NCI-H2171 (cell line): ENCODE measurements at regions not wholly inside any gene's neighbourhood (a gene's known extent, or its start where the extent isn't known, plus 50 kb on each side); places are given as distances from the start of the nearest gene placed in this dataset.
"Not testable (repeated sequence)": the region's sequence is repeated elsewhere in the genome, so short reads cannot be mapped to it uniquely, and the experiment has no call there.

ENCODE experiments used
- DNase-seq: peaks from one replicate; lab custom pipeline; 2025; lab: John Stamatoyannopoulos, UW

DNA sequence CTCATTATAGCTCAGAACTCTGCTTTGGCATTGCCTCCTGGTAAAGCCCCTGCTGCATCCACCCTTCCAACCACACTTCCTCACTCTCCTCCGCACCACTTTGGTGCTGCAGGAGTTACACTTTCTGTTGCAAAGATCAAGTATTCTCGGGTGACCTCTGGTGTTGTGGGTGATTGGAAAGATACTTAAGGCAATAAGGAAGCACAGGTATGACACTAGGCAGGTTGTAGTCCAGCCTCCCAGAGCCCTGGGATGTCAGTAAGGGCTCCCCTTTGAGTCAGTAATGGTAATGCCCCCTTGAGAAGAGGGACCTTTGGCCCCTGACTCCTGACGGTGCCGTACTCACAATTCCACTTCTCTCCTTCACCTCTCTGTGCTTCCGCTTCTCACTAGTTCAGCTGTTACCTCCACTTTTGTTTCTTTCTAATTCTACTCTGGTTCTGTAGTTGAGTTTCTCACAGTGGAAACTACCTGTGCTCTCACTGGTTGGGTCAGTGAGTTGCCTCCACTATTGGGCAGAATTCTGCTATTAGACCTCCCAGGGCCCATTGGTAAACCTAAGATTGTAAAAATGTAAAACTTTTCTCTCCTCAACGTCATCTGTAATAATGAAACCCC, 350.0 kb downstream of the GOLGA6L6 start:
- not testable (repeated sequence) for DNase-seq

GRCh38 chr15:20188611-20189010, 353.0 kb downstream of the GOLGA6L6 start:
- DNase-seq: not testable (repeated sequence)

DNA sequence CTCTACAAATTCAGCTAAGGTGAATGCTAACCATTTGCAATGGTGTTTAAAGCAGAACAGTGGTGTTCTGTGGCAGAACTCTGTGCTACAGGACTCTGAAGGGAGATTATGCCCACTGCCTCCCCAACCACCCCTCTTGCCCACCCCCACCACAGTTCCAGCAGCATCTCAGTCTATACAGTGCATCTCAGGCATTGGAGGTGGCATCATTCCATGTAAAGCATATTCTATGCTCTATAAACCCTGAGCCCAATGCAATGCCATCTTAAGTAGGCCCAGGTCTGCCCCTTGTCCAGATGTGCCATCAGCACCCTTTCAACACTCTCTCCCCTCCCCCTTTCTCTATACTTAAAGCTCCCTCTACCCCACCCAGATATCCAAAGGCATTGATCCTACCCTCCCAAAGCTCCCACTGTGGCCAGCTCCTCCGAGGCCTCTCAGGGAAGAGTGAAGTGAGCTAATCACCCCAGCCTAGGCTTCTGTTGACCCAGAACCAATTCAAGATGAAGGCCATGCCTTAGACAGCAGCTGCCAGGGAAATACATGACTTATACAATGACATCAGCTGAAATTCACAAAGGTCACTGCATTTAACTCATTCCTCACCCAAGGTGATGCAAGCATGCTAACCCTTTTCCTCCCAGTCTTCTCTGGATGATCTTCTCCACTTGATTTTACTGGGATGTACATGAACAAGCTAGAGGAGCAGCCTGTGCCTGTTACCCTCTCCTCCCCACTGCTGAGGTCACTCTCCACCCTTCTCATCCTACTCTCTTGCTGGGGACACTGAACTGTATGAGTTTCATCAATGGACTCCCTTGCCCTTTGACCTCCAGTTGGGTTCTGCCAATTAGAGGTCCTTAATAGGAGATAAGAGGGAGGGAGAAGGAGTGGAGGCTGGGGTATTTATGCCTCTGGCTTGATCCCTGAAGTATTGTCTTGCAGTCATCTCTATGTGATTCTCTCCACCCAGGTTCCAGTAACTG, 353.9 kb downstream of the GOLGA6L6 start:
- not testable (repeated sequence) for DNase-seq

DNA sequence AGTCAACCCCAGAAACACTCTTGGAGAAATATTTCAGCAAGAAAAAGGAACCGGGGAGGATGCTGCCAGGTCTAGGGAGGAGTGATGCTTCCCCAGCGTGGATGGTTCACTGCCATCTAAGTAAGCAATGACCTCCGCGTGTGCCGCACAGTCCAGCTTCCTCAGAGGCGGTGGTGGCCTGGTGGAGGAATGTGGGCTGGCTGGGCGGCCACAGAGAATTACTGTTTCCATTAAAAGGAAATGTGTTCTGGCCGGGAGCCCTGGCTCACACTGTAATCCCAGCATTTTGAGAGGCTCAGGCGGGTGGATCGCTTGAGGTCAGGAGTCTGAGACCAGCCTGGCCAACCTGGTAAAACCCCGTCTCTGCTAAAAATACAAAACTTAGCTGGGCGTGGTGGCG, 356.7 kb downstream of the GOLGA6L6 start:
- not testable (repeated sequence) for DNase-seq

DNA sequence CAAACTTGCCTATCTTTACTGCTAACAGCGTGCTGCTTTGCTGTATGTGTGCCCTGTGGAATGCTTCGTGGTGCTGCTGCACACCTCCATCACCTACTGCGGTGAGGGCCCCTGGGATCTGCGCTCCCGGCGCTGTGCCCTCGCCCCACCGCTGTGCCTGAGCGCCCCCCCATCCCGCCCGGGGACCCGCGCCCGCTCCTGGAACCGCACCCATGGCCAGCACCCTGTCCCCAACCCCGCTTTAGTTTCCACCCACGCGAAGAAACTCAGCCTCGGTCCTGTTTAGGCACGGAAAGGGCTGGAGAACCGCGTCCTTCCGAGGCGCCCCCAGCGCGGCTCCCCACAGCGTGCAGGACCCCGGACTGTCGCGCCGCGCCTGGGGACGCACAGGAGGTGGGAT, 373.4 kb downstream of the GOLGA6L6 start:
- not testable (repeated sequence) for DNase-seq

DNA sequence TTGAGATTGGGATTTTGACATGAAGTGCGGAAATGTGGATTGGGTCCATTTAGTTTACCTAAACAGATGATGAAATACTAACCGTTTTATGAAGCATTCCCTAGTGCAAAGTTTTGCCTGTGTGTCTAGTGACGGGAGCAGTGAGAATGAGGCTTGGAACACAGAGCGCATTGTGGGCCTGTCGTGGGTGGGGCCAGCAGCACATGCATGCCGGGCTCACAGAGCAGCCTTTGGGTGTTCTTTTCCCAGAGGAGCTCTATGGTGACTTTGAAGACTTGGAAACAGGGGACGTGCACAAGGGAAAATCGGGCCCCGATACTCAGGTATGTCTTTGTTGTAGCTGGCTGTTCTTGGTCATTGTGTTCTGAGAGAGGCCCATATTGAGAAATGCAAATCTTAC, 388.1 kb downstream of the GOLGA6L6 start:
- DNase-seq: not testable (repeated sequence)

DNA sequence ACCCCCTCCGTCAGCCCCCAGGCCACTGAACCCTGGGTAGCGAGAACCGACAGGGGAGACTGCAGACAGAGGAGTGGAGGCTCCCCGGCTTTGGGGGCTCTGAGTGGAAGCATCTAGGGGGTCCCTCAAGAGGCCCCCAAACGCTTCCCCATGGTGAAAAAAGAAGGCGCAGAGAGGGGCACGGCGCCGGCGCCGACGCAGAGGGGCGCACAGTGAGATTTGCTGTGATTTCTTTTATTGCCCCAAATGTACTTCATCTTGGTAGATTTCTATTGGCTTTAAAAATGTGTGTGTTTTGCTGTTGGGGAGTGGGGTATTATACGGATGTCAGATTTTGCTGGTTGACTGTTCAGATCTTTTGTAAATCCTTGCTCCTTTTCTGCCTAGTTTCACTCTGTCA, 392.9 kb downstream of the GOLGA6L6 start:
- not testable (repeated sequence) for DNase-seq

DNA sequence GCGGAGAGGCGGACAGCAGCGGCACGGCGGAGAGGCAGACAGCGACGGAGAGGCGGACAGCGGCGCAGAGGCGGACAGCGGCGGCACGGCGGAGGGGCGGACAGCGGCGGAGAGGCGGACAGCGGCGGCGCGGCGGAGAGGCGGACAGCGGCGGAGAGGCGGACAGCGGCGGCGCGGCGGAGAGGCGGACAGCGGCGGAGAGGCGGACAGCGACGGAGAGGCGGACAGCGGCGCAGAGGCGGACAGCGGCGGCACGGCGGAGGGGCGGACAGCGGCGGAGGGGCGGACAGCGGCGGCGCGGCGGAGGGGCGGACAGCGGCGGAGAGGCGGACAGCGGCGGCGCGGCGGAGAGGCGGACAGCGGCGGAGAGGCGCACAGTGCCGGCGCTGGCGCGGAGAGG, 393.6 kb downstream of the GOLGA6L6 start:
- DNase-seq: not testable (repeated sequence)

DNA sequence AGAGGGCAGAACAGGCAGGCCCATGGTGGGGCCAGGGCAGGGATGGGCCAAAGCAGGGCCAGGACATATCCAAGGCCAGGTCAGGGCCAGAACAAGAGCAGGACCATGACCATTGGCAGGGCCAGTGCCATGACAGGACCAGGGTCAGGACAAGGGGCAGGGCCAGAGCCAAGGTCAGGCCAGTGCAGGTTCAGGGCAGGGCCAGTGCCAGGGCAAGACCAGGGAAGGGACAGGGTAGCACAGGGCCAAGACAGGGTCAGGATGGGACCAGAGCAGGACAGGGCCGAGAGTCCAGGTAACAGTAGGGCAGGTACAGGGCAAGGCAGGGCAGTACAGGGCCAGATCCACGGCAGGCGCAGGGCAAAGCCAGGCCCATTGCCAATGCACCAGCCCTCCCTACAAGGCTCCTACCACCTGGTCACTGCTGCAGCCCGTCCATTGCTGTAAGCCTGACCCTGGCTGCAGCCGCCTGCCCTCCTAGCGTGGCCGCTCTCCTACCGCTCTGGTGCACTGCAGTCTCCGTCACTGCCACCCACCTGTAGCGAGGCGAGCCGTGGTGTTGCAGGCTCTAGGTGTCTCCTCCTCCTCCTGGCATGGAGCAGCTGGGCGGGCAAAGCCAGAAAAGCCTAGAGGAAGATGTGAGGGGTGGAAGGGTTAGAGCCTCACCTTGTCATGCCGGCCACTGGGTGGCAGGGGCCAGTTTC, 397.1 kb downstream of the GOLGA6L6 start:
- not testable (repeated sequence) for DNase-seq

DNA sequence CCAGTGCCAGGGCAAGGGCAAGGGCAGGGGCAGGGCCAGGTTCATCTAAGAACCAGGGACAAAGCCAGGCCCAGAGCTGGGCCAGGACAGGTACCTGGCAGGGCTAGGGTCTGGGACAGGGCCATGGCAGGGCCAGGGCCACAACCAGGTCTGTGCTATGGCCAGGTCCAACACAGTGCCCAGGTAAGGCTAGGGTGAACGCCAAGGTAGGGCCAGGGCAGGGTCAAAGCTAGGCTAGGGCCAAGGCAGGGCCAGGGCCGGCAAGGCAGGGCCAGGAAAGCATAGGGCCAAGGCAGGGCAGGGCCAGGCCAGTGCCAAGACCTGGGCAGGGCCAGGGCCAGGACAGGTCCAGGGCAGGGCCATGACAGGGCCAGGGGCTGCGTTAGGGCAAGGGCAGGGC, 398.7 kb downstream of the GOLGA6L6 start:
- not testable (repeated sequence) for DNase-seq

GRCh38 chr15:20142410-20142809, 399.2 kb downstream of the GOLGA6L6 start:
- not testable (repeated sequence) for DNase-seq

DNA sequence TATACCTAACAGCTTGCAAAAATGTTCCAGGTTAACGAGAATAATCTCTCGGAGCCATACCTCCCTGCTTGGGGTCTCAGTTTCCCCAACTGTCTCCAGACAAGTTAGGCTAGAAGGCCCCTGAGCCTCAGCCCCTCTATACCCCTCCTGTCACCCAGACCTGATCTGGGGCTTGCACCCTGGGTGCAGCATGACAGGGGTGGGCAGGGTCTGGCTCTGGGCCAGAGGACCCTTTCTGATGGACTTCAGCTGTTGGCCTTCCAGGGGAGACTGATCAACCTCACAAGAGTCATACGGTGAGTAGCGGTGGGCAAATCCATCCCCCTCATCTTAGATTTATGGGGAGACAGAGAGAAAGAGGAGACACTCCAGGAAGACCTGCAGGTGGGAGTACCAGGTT, 416.9 kb downstream of the GOLGA6L6 start:
- not testable (repeated sequence) for DNase-seq

DNA sequence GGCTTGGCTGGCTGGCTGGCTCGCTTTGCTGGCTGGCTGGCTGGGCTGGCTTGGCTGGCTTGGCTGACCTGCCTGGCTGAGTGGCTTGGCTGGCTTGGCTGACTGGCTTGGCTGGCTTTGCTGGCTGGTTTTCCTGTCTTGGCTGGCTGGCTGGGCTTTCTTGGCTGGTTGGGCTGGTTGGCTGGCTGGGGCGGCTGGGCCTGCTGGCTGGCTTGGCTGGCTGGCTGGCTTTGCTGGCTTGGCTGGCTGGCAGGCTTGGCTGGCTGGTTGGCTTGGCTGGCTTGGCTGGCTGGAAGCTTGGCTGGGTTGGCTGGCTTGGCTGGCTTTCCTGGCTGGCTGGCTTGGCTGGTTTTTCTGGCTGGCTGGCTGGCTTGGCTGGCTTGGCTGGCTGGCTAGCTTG, 435.6 kb downstream of the GOLGA6L6 start:
- no peak for DNase-seq

DNA sequence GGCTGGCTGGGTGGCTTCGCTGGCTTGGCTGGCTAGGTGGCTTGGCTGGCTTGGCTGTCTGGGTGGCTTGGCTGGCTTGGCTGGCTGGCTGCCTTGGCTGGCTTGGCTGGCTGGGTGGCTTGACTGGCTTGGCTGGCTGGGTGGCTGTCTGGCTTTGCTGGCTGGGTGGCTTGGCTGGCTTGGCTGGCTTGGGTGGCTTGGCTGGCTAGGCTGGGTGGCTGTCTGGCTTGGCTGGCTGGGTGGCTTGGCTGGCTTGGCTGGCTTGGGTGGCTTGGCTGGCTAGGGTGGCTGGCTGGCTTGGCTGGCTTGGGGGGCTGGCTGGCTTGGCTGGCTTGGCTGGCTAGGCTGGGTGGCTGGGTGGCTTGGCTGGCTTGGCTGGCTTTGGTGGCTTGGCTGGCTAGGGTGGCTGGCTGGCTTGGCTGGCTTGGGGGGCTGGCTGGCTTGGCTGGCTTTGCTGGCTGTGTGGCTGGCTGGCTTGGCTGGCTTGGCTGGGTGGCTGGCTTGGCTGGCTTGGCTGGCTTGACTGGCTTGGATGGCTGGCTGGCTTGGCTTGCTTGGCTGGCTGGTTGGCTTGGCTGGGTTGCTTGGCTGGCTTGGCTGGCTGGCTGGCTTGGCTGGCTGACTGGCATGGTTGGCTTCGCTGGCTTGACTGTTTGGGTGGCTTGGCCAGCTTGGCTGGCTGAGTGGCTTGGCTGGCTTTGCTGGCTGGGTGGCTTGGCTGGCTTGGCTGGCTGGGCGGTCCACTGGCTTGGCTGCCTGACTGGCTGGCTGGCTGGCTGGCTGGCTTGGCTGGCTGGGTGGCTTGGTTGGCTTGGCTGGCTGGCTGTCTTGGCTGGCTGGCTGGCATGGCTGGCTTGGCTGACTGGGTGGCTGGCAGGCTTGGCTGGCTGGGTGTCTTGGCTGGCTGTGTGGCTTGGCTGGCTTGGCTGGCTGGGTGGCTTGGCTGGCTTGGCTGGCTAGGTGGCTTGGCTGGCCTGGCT, 436.3 kb downstream of the GOLGA6L6 start:
- not testable (repeated sequence) for DNase-seq

- not testable (repeated sequence) for DNase-seq
These were observed 437.0 kb downstream of the GOLGA6L6 start for GRCh38 chr15:20104551-20104950.

- DNase-seq: not testable (repeated sequence)
These were observed 438.7 kb downstream of the GOLGA6L6 start for GRCh38 chr15:20102862-20103261.

- DNase-seq: not testable (repeated sequence)
These were observed 439.4 kb downstream of the GOLGA6L6 start for GRCh38 chr15:20102209-20102608.

- not testable (repeated sequence) for DNase-seq
These were observed 440.3 kb downstream of the GOLGA6L6 start for GRCh38 chr15:20101281-20101680.

GRCh38 chr15:20100604-20101270, 440.9 kb downstream of the GOLGA6L6 start:
- not testable (repeated sequence) for DNase-seq

GRCh38 chr15:20095699-20096303, 445.8 kb downstream of the GOLGA6L6 start:
- DNase-seq: not testable (repeated sequence)
